ENCODE measurements at regions not wholly inside any gene's neighbourhood (a gene's known extent, or its start where the extent isn't known, plus 50 kb on each side); places are given as distances from the start of the nearest gene placed in this dataset.

- DNase-seq (ENCODE audit: low read depth in 2 of 2) = no peak
These were observed 53.0 kb upstream of the KRR1 start for GRCh38 chr12:75564398-75564797.

GRCh38 chr12:75563351-75563750, 51.9 kb upstream of the KRR1 start:
- DNase-seq (ENCODE audit: low read depth in 2 of 2) = no peak

GRCh38 chr12:75561921-75562320, 50.5 kb upstream of the KRR1 start:
- DNase-seq (ENCODE audit: low read depth in 2 of 2) = no peak

Data from stimulated activated CD4-positive, alpha-beta T cell treated with anti-CD3 and anti-CD28 coated beads, Interleukin-15, amount 100 ng/mL, for 48 hours (primary cell).